ENCODE measurements at regions not wholly inside any gene's neighbourhood (a gene's known extent, or its start where the extent isn't known, plus 50 kb on each side); places are given as distances from the start of the nearest gene placed in this dataset.
A peak's percentile ranks its signal among the peaks of the same experiment; 100 is the strongest.

DNA sequence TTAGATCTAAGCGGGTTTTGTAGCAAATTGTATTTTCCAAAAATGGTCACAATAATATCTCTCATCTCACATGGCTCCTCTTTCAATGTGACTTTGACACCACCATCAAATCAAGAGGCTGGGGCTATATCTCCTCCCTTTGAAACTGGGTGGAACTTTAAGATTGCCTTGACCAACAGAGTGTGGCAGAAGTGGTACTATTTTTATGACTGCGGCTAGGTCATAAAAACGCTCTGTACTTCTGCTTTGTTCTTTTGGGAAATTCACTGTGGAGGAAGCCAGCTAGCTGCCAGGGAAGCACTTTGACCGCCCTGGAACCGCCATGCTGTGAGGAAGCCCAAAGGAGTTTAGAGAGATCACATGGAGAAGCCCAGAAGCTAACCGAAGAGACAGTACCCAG, 50.7 kb upstream of the ACOT11 start:
- DNase-seq (ENCODE audit: low spot score), result no peak

DNA sequence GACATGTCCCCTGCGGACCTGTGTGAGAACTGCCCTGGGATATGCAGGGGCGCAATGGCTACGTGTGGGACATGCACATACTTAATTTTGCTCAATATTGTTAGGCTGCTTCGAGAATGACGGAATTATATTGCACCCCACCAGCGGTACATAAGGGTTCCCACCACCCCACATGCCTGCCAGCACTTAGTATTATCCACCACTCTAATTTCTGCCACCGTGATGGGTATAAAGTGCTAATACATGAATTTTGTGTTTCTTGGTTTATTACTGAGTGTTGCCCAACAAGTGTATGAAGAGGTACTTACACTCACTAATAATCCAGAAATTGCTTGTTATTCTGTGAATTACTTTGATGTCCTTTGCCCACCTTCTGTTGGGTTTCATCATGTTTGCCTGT, 52.1 kb upstream of the ACOT11 start:
- no peak for DNase-seq (ENCODE audit: low spot score)

DNA sequence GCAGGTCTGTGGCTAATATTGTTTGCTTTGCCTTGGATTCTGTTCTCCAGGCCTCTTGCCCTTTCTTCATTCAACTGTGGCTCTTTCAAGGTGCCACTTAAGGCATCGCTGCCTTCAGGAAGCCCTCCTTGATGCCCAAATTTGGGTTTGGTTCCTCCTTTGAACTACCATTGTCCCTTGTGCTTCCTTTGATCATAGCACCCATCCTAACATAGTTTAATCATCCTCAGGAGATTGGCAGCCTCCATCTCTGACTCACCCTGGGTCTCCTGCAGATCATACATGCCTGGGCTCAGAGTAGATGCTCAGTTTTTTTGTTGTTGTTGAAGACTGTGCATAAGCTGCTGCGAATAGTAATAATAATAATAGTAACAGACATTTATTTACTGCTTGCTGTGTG, 54.4 kb upstream of the ACOT11 start:
- DNase-seq (ENCODE audit: low spot score), result no peak

DNA sequence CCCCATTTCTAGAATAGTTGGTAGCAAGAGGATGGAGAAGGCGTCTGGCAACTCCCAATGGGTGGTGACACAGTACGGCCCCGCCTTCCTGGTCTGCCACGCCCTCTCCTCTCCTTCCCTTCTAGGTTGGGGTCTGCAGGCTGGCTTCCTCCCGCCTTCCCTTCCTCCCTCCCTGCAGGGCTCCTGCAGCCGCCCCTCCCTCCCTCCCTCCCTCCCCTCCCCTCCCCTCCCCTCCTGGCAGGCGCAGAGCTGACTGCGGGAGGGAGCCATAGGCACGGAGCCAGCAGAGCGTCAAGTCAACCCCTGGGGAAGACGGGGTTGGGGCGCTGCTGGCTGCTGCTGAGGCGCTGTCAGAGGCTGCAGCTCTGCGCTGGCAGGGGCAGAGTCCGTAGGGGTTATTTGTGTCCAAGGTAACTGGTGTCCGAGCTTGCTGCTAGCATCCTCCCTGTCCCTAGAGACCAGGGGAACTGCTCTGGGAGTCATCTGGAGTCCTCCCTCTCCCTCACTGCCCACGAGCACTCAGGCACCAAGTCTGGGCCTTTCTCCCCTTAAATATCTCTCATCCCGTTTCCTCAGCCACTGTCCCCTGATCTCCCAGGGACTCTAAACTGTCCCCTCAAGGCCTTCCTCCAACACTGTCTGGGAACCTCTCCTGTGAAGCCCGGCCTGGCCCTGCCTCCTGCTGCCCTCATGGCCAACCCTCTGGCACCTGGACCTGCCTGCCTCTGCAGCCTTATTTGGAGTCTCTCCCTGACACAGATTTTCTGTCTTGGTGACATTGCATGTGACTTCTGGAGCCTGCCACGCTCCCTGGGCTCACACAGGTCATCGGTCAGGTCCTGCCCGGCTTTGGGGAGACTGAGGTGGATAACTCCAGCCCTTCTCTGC, 57.4 kb upstream of the ACOT11 start:
- DNase-seq (ENCODE audit: low spot score), result no peak

DNA sequence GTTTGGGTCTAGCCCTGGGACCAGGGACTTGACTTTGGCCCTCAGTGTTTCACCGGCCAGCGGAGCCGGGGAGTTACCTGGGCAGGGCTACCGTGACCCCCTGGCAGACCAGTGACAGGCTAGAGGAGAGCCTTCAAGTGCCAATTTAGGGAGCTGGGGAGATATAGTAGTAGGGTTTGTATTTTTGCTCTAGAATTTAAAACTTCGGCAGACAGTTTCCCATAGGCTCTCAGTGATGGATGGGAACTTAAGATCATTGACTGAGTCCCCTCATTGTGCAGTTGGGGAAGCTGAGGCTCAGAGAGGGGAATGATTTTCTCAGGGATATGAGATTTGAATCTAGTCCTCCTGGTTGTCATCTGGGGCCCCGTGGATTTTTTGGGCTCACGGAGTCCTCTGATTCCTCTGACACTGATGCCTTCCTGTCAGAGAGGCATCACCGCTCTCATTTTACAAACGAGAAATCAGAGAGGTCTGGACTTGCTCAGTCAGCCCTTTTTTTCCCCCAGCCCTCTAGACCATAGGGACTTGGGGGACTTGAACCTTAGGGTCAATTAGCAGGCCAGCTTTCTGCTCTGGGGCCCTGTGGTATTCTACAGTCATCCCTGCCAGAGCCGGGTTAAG, 58.3 kb upstream of the ACOT11 start:
- no peak for DNase-seq (ENCODE audit: low spot score)

DNA sequence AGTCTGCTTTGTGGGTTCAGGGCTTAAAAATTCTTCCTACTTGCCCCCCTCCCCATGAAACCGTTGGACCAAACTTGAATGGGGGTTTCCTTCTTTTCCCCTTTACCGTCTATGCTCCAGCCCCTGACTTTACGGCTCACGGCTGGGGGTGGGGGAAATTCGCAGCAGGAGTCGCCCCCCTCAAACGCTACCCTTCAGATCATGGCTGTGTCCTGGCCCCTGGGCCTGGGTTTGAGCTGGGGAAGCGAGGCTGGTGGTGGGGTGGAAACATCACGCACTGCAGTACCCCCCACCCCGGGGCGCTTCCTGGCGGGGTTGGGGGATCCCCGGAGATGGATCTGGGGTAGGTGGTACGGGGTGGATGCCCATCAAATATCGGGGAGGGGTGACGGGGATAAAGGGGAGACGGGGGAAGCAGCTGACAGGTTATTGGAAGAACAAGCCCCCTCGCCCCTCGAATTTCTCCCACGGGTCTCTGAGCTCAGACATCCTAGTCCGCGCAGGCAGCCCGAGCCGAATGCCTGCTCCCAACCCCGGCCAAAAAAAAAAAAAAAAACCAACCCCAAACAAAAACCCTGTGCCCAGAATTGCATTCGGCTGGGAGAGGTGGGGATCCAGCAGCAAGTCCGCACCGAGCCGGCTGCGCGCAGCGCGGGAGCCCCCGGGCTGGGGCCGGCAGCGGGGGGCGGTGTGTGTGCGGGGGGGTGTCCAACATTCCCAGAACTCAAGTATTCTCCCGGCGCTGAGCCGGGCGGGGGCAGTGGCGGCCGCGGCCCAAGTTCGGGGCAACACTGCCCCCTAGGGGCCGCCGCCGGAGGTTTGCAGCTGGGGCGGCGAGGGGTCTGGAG, 59.0 kb upstream of the ACOT11 start:
- DNase-seq (ENCODE audit: low spot score), result peak; percentile 67

- peak; percentile 88 for DNase-seq (ENCODE audit: low spot score)
Measured at GRCh38 chr1:54488065-54488750, 59.8 kb upstream of the ACOT11 start.

DNA sequence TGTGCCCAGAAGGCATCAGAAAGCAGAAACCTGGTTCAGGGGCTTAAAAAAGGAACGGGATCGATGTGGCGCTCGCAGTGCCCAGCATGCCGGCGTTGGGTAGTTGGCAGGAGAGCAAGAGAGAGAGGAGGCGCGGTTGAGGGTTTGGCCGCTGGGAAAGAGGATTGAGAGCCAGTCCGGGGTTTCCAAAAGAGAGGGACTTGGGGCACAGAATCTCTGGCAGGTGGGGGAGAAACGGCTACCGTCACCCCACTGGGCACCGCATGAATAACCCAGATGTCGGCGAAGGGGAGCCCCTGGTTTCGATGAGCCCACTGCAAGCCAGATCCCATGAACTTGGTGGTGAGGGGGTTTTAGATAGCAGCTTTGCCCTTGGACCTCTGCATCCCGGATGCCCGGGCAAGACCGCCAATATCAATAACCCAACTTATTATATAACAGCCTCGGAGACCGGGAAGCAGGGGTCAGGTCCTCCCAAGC, 60.4 kb upstream of the ACOT11 start:
- DNase-seq (ENCODE audit: low spot score), result peak; percentile 66

- no peak for DNase-seq (ENCODE audit: low spot score)
Measured at GRCh38 chr1:54486907-54487306, 61.1 kb upstream of the ACOT11 start.

DNA sequence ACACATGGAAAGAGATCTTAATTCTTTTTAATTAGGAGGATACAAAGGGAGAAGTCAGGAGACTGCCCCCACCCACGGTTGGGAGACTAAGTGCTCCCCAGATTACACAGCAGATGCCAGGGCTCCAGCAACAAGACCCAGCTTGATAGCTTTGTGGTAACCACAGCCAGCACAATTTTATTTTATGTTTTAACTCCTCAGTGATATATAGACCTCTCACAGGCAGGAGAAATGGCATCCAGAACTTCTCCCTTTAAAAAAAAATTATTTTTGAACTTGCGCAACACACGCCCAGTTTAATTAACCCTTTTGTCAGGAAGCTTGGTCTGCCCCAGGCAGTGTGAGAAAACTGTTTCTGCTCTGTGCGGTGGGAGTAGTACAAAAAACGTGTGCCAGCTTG, 62.6 kb upstream of the ACOT11 start:
- DNase-seq (ENCODE audit: low spot score), result no peak

- DNase-seq (ENCODE audit: low spot score), result no peak
Measured at GRCh38 chr1:54483875-54484437, 64.1 kb upstream of the ACOT11 start.

- DNase-seq (ENCODE audit: low spot score), result no peak
Measured at GRCh38 chr1:54481201-54481884, 66.7 kb upstream of the ACOT11 start.

DNA sequence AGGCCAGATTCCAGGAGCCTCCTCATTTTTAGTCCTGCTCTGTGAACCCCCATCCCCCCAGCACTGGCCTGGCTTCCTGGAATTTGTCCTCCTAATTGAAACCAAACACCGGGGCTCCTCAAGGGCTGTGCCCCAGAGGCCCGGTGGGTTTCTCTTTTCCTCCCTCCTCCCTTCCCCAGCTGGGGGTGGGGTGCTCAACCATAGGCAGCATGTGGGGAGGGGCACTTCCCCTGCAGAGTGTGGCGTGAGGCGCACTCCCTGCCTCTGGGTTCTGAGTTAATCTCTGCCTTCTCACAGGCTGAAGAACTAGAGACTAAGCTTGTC, 67.5 kb upstream of the ACOT11 start:
- no peak for DNase-seq (ENCODE audit: low spot score)

- DNase-seq (ENCODE audit: low spot score), result no peak
Measured at GRCh38 chr1:54479841-54480524, 68.0 kb upstream of the ACOT11 start.

DNA sequence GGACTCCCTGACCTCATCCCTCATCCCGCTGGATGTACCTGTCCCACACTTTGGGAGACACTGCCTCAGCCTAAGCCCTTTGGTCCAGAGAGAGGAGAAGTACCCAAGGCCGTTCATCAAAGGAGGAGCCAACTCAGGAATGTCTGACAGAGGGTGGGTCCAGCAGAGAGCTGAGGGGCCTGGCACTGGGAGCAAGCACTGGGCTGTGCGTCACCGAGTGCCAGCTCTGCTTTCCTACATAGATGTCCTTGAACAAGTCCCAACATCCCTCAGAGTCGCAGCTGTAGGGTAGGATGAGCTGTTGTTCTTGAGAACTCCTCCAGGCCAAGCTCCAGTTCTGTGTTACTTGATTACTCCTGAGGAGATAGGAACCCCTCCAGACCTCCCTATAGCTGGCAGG, 68.8 kb upstream of the ACOT11 start:
- DNase-seq (ENCODE audit: low spot score), result no peak

DNA sequence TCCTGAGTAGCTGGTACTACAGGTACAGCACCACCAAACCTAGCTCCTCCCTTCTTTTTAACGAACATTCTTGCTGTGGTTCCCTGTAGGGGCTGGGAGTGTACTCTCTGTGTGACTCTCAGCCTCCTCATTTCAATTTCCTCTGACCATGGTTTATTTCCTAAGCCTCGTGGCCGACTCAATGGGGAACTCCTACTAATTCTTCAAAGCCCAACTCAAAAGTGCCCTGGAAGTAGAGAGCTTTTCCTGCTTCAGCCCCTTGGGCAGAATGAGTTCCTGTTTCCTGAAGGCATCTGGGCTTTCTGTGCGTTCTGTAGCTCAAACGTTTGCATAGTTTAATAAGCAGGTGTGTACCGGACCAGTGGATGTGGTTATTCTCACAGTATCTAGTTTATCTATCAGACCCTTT, 70.9 kb upstream of the ACOT11 start:
- no peak for DNase-seq (ENCODE audit: low spot score)

DNA sequence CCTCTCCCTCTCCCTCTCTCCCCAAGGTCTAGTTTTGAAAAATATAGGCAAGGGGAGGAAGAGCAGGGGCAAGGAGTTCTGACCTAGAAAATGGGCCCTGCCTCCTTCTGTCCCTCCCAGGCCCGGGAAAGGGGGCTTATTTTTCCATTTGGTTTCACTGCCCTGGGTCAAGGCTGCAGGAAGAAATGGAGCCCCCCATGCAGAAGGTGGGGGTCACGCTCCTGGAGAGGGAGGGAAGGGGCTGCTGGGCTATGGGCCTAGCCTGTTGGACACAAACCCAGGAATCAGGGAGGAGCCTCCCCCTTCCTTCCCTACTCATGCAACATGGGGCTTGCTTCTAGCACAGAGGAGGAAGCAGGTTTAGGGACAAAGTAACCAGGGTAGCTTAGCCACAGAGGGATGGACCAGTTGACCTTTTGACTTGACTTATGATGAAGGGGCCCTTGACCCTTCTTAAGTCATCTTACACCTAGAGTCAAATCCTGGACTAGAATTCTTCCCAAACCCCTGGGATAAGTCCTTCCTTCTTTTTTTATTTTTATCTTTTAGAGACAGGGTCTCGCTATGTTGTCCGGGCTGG, 70.4 kb upstream of the SSBP3 start:
- no peak for DNase-seq (ENCODE audit: low spot score)

GRCh38 chr1:54475946-54476516, 69.8 kb upstream of the SSBP3 start:
- DNase-seq (ENCODE audit: low spot score), result no peak

DNA sequence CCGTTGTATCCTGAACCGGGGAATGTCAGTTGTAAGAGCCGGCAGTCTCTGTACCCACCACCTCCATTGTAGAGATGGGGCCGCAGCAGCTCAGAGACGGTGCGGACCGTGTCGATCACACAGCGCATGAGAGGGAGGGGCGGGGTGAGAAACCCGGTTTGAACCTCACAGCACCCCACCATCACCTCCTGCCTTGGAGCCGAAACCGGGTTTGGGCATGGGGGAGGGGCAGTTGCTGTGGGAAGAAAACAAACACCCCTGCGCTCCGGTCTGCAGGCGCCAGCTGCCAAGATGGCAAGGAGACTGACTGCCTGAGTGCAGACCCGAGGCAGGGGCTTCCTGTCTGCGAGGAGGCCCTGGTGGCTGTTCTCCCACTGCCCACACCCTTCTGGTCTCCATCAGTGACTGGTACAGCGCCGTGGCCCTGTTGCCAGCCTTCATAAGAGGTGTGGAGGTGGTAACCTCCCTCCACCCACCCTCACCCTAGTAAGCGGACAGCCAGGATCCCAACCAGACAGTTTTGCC, 69.2 kb upstream of the SSBP3 start:
- DNase-seq (ENCODE audit: low spot score), result no peak

All from Ammon's horn (tissue), 1 donor.